K562 (cell line): ENCODE measurements at regions not wholly inside any gene's neighbourhood (a gene's known extent, or its start where the extent isn't known, plus 50 kb on each side); places are given as distances from the start of the nearest gene placed in this dataset.
A peak's percentile ranks its signal among the peaks of the same experiment; 100 is the strongest.

Experiments
- ADNP ChIP-seq: fragments of 200-800 bp; sonication (Bioruptor generic); IDR thresholded peaks from 2 replicates; pipeline ENCODE4 v1.6.1; 2016; ENCODE audit warnings: missing genetic modification characterization, missing compliant biosample characterization
- BCL6 ChIP-seq: fragments of 250-450 bp; sonication (Bioruptor Pico); IDR thresholded peaks from 2 replicates; pipeline ENCODE4 v1.4.0; 2020
- CBX3 ChIP-seq, 2 experiments: IDR thresholded peaks; 1 replicate in 1 of 2; 2 replicates in 1 of 2; pipeline ENCODE4 v1.6.1; 2012; ENCODE audit warnings: inconsistent platforms in 2 of 2, low read length in 2 of 2, borderline replicate concordance in 1 of 2, control low read depth in 1 of 2
- ELF1 ChIP-seq: fragments of 200-800 bp; sonication (Bioruptor generic); IDR thresholded peaks from 2 replicates; pipeline ENCODE4 v1.6.1; 2016; ENCODE audit warnings: missing genetic modification characterization, missing compliant biosample characterization
- GTF2F1 ChIP-seq: IDR thresholded peaks from 2 replicates; pipeline ENCODE4 v1.6.1; 2011; ENCODE audit warnings: low read depth, low read length, improper control_type of control experiment
- HOXB6 ChIP-seq: fragments of 250-450 bp; sonication (Bioruptor Pico); IDR thresholded peaks from 2 replicates; pipeline ENCODE4 v1.5.1; 2022; ENCODE audit warnings: mild to moderate bottlenecking, borderline replicate concordance
- NCOA4 ChIP-seq: fragments of 450-650 bp; IDR thresholded peaks from 2 replicates; pipeline ENCODE4 v1.6.1; 2018; ENCODE audit warnings: mild to moderate bottlenecking; ENCODE audit not compliant: partially characterized antibody
- POLR3A ChIP-seq: IDR thresholded peaks from 2 replicates; pipeline ENCODE4 v1.6.1; 2011; ENCODE audit warnings: borderline replicate concordance, mild to moderate bottlenecking, moderate library complexity; ENCODE audit not compliant: insufficient read length, insufficient read depth; ENCODE audit errors: extremely low read depth
- RBM17 ChIP-seq: fragments of 200-400 bp; formaldehyde crosslinking; IDR thresholded peaks from 2 replicates; pipeline ENCODE4 v1.6.1; 2017; ENCODE audit warnings: low read depth, mild to moderate bottlenecking, low read length, borderline replicate concordance
- SMARCE1 ChIP-seq: fragments of 450-650 bp; IDR thresholded peaks from 2 replicates; pipeline ENCODE4 v1.7.1; 2016; ENCODE audit warnings: mild to moderate bottlenecking
- TEAD4 ChIP-seq, 2 experiments: sonication (generic) in 1 of 2; formaldehyde crosslinking in 1 of 2; IDR thresholded peaks; 2 replicates each; pipeline versions ENCODE4 v1.6.1 to v1.8.0; 2012 to 2022; ENCODE audit warnings: borderline replicate concordance in 1 of 2, inconsistent platforms in 1 of 2, low read length in 1 of 2, mild to moderate bottlenecking in 1 of 2, missing genetic modification reagents in 1 of 2
- U2AF1 ChIP-seq: fragments of 200-400 bp; formaldehyde crosslinking; optimal IDR thresholded peaks from 2 replicates; pipeline ENCODE3; 2017; ENCODE audit warnings: mild to moderate bottlenecking, low read depth, low read length, moderate library complexity
- ZNF121 ChIP-seq: sonication (generic); formaldehyde crosslinking; conservative IDR thresholded peaks from 2 replicates; pipeline ENCODE4 v1.8.0; 2022; ENCODE audit warnings: missing genetic modification reagents
- ZSCAN29 ChIP-seq: fragments of 450-650 bp; IDR thresholded peaks from 2 replicates; pipeline ENCODE4 v1.6.1; 2017
- TF ChIP-seq, protein P1 (sequence below): fragments of 250-450 bp; sonication (Bioruptor Pico); IDR thresholded peaks from 2 replicates; pipeline ENCODE4 v1.5.0; 2021
- TF ChIP-seq, protein P2 (sequence below): fragments of 250-450 bp; sonication (Bioruptor Pico); IDR thresholded peaks from 2 replicates; pipeline ENCODE4 v1.8.0; 2022; ENCODE audit warnings: moderate library complexity, mild to moderate bottlenecking, inconsistent platforms
- TF ChIP-seq, protein P3 (sequence below): fragments of 450-650 bp; formaldehyde crosslinking; conservative IDR thresholded peaks from 2 replicates; pipeline ENCODE4 v1.4.0; 2022; ENCODE audit warnings: mild to moderate bottlenecking, missing genetic modification characterization
- TF ChIP-seq, protein P4 (sequence below): fragments of 450-650 bp; IDR thresholded peaks from 2 replicates; pipeline ENCODE4 v1.6.1; 2017; ENCODE audit warnings: antibody characterized with exemption, mild to moderate bottlenecking
- TF ChIP-seq, protein P5 (sequence below): sonication (generic); formaldehyde crosslinking; IDR thresholded peaks from 2 replicates; pipeline ENCODE4 v1.9.0; 2022; ENCODE audit warnings: mild to moderate bottlenecking, missing genetic modification reagents

DNA sequence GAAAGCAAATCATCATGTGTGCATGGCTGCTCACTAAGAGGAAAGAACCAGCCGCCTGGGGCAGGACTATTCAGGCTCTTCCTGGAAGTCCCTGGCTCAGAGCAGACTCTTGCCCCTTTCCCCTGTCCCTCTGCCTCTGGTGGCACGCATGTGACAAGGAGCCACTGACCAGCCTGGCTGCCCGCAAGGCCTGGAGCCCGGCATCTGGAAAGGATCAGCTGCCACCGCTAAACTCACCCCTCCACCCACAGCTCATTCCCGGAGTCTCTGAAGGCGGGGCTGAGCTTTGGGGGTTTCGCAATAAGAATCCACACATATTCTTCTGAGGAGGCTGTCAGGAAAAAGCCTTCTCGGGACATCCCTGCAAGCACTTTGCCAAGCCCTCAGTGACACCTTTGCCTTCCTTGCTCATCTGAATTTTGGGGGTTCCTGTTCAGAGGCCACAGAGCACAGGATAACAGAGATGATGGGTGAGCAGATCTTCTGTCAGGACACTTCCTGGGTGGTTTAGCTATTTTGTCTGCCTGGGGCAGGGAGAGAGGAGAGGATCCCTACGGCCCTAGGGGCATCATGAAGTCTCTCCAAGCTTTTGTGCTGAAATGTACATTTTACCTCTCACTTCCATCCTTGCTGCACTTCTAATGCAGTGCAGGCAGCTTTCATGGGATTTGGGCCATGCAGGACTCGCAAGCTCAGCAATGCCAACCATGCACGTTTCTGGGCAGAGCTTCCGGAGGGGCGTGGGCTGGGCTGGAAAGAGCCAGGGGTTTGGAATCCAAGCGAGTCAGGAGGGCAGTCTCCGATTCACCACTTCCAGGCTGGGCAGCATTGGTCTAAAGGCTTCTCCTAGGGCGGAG, 124.8 kb upstream of the MAP1LC3B2 start (continued):
- TF ChIP-seq SMARCE1 (0 out of 2 replicates have a peak, but pooled peaks have one; percentile 16), ZNF121 (CRISPR knock-in tag) (no peak), TEAD4 (IDR thresholded peaks at IDR 0.05; ENCODE audit: low read length) (peak; percentile 10; the same call in 1 of the 2 replicates), TEAD4 (CRISPR knock-in tag; IDR thresholded peaks at IDR 0.05; ENCODE audit: borderline replicate concordance) (no peak), BCL6 (CRISPR knock-in tag) (no peak), ADNP (tag) (no peak), ELF1 (tag) (no peak), CBX3 (IDR thresholded peaks at IDR 0.05; ENCODE audit: borderline replicate concordance in 1 of 2, low read length in 2 of 2) (no peak), ZSCAN29 (no peak), GTF2F1 (no peak), POLR3A (no peak), HOXB6 (CRISPR knock-in tag) (no peak), U2AF1 (no peak), NCOA4 (no peak), RBM17 (no peak)
- TF ChIP-seq, protein P1, sequence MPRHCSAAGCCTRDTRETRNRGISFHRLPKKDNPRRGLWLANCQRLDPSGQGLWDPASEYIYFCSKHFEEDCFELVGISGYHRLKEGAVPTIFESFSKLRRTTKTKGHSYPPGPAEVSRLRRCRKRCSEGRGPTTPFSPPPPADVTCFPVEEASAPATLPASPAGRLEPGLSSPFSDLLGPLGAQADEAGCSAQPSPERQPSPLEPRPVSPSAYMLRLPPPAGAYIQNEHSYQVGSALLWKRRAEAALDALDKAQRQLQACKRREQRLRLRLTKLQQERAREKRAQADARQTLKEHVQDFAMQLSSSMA (CRISPR knock-in tag): no peak
- TF ChIP-seq, protein P2, sequence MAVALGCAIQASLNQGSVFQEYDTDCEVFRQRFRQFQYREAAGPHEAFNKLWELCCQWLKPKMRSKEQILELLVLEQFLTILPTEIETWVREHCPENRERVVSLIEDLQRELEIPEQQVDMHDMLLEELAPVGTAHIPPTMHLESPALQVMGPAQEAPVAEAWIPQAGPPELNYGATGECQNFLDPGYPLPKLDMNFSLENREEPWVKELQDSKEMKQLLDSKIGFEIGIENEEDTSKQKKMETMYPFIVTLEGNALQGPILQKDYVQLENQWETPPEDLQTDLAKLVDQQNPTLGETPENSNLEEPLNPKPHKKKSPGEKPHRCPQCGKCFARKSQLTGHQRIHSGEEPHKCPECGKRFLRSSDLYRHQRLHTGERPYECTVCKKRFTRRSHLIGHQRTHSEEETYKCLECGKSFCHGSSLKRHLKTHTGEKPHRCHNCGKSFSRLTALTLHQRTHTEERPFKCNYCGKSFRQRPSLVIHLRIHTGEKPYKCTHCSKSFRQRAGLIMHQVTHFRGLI (CRISPR knock-in tag): no peak
- TF ChIP-seq, protein P3, sequence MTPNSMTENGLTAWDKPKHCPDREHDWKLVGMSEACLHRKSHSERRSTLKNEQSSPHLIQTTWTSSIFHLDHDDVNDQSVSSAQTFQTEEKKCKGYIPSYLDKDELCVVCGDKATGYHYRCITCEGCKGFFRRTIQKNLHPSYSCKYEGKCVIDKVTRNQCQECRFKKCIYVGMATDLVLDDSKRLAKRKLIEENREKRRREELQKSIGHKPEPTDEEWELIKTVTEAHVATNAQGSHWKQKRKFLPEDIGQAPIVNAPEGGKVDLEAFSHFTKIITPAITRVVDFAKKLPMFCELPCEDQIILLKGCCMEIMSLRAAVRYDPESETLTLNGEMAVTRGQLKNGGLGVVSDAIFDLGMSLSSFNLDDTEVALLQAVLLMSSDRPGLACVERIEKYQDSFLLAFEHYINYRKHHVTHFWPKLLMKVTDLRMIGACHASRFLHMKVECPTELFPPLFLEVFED (CRISPR knock-in tag): no peak
- TF ChIP-seq, protein P4, sequence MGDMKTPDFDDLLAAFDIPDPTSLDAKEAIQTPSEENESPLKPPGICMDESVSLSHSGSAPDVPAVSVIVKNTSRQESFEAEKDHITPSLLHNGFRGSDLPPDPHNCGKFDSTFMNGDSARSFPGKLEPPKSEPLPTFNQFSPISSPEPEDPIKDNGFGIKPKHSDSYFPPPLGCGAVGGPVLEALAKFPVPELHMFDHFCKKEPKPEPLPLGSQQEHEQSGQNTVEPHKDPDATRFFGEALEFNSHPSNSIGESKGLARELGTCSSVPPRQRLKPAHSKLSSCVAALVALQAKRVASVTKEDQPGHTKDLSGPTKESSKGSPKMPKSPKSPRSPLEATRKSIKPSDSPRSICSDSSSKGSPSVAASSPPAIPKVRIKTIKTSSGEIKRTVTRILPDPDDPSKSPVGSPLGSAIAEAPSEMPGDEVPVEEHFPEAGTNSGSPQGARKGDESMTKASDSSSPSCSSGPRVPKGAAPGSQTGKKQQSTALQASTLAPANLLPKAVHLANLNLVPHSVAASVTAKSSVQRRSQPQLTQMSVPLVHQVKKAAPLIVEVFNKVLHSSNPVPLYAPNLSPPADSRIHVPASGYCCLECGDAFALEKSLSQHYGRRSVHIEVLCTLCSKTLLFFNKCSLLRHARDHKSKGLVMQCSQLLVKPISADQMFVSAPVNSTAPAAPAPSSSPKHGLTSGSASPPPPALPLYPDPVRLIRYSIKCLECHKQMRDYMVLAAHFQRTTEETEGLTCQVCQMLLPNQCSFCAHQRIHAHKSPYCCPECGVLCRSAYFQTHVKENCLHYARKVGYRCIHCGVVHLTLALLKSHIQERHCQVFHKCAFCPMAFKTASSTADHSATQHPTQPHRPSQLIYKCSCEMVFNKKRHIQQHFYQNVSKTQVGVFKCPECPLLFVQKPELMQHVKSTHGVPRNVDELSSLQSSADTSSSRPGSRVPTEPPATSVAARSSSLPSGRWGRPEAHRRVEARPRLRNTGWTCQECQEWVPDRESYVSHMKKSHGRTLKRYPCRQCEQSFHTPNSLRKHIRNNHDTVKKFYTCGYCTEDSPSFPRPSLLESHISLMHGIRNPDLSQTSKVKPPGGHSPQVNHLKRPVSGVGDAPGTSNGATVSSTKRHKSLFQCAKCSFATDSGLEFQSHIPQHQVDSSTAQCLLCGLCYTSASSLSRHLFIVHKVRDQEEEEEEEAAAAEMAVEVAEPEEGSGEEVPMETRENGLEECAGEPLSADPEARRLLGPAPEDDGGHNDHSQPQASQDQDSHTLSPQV: no peak; the same call in 1 of the 2 replicates
- TF ChIP-seq, protein P5, sequence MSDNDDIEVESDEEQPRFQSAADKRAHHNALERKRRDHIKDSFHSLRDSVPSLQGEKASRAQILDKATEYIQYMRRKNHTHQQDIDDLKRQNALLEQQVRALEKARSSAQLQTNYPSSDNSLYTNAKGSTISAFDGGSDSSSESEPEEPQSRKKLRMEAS (CRISPR knock-in tag): no peak
